Natural killer cell (primary cell): ENCODE measurements at regions not wholly inside any gene's neighbourhood (a gene's known extent, or its start where the extent isn't known, plus 50 kb on each side); places are given as distances from the start of the nearest gene placed in this dataset.

Experiments
- ATAC-seq, 3 donors: fragments of 150-1000 bp in 2 of 3; fragments of 200-7000 bp in 1 of 3; cut with Tn5 transposase; 1 replicate in 1 of 3; 2 replicates in 2 of 3; pipeline ENCODE4 v1.10.0; 2021; ENCODE audit warnings: mild to moderate bottlenecking in 2 of 3, moderate library complexity in 2 of 3
- DNase-seq, 2 donors: peaks; one replicate each; pipeline versions ENCODE4 v3.0.0 to v3.0.0-alpha.2; 2013 to 2021; ENCODE audit warnings: mixed read lengths in 1 of 2
- H3K27ac ChIP-seq: one replicate; pipeline ENCODE4 v1.5.1; 2013; ENCODE audit warnings: mild to moderate bottlenecking, low read length
- H3K27me3 ChIP-seq: one replicate; pipeline ENCODE4 v1.6.1; 2013; ENCODE audit warnings: low read length; ENCODE audit not compliant: control insufficient read depth, insufficient read depth
- H3K36me3 ChIP-seq: one replicate; pipeline ENCODE4 v1.6.1; 2013; ENCODE audit warnings: low read length; ENCODE audit not compliant: control insufficient read depth, insufficient read depth
- H3K4me1 ChIP-seq: one replicate; pipeline ENCODE4 v1.6.1; 2013; ENCODE audit warnings: low read length; ENCODE audit not compliant: control insufficient read depth, insufficient read depth
- H3K4me3 ChIP-seq: one replicate; pipeline ENCODE4 v1.5.1; 2013; ENCODE audit warnings: low read length
- H3K9me3 ChIP-seq: one replicate; pipeline ENCODE4 v1.6.1; 2013; ENCODE audit warnings: low read length; ENCODE audit not compliant: control insufficient read depth, insufficient read depth
- H3K27ac Mint-ChIP-seq, 2 donors: one replicate each; pipeline ENCODE4 v1.8.0; 2022; ENCODE audit warnings: mild to moderate bottlenecking in 2 of 2, mixed read lengths in 2 of 2, moderate library complexity in 1 of 2
- H3K27me3 Mint-ChIP-seq, 2 donors: one replicate each; pipeline ENCODE4 v1.8.0; 2022; ENCODE audit warnings: low read depth in 2 of 2, mixed read lengths in 2 of 2
- H3K36me3 Mint-ChIP-seq: one replicate; pipeline ENCODE4 v1.8.0; 2022; ENCODE audit warnings: mixed read lengths
- H3K4me1 Mint-ChIP-seq, 2 donors: one replicate each; pipeline ENCODE4 v1.8.0; 2022; ENCODE audit warnings: mixed read lengths in 2 of 2
- H3K4me3 Mint-ChIP-seq: one replicate; pipeline ENCODE4 v1.8.0; 2022; ENCODE audit warnings: mild to moderate bottlenecking, moderate library complexity, mixed read lengths
- H3K9me3 Mint-ChIP-seq, 2 donors: one replicate each; pipeline ENCODE4 v1.8.0; 2022; ENCODE audit warnings: mixed read lengths in 2 of 2
- CTCF ChIP-seq: fragments of 200-600 bp; IDR thresholded peaks from one replicate; pipeline ENCODE4 v1.8.0; 2022; ENCODE audit warnings: antibody characterized with exemption
- WGBS: methylation state at CpG from one replicate; pipeline ENCODE4 v1.1.7; 2013; ENCODE audit warnings: missing lambda C conversion rate; ENCODE audit not compliant: insufficient coverage; 5-methylcytosine and 5-hydroxymethylcytosine counted together
- intact Hi-C: fragments of 100-400 bp; cut with micrococcal nuclease; formaldehyde crosslinking; loops from one replicate; pipeline ENCODE4 v1.14.2; 2022

DNA sequence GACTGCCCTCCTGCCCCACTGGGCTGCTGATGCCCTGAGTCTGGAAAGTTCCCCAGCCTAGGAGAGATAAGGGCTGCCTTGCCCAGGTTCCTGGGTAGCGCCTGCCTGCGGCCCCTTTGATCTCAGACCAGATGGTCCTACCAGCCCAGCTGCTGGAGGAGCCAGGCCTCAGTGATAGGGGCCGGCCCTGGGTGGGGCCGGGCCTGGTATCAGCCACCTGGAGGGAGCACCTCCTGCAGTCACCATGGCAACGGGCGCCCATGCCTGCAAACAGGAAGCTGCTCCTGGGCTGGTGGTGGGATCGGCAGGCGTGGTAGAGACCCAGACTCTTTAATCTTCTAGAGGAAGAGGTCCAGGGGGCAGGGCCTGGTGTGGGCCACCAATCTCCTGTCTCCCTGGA is 119.7 kb upstream of the WNT4 start:
- H3K27ac Mint-ChIP-seq: no peak overlapping the region
- Histone ChIP-seq H3K36me3 (no peaks in the 10 kb centered on the region), H3K27me3 (no peaks in the 10 kb centered on the region), H3K4me3 (no peak overlapping the region), H3K9me3 (no peaks in the 10 kb centered on the region), H3K4me1 (no peaks in the 10 kb centered on the region), H3K27ac (no peak overlapping the region)
- no peak for DNase-seq
- WGBS: 31% methylated on average over 8 of the region's 8 CpGs
- TF ChIP-seq CTCF: no peak
- intact Hi-C loops: no loop called here
- no peaks in the 10 kb centered on the region for H3K36me3 Mint-ChIP-seq
- no peak for ATAC-seq
- peaks cover 0 to 9% of the 10 kb centered on the region in 2 donors for H3K27me3 Mint-ChIP-seq
- no peaks in the 10 kb centered on the region for H3K4me1 Mint-ChIP-seq
- H3K9me3 Mint-ChIP-seq: no peaks in the 10 kb centered on the region
- H3K4me3 Mint-ChIP-seq: no peak overlapping the region

GRCh38 chr1:22263359-22263758 is 120.5 kb upstream of the WNT4 start:
- no peak overlapping the region for H3K27ac ChIP-seq
- H3K9me3 ChIP-seq: no peaks in the 10 kb centered on the region
- 83% methylated on average over 10 of the region's 10 CpGs for WGBS

DNA sequence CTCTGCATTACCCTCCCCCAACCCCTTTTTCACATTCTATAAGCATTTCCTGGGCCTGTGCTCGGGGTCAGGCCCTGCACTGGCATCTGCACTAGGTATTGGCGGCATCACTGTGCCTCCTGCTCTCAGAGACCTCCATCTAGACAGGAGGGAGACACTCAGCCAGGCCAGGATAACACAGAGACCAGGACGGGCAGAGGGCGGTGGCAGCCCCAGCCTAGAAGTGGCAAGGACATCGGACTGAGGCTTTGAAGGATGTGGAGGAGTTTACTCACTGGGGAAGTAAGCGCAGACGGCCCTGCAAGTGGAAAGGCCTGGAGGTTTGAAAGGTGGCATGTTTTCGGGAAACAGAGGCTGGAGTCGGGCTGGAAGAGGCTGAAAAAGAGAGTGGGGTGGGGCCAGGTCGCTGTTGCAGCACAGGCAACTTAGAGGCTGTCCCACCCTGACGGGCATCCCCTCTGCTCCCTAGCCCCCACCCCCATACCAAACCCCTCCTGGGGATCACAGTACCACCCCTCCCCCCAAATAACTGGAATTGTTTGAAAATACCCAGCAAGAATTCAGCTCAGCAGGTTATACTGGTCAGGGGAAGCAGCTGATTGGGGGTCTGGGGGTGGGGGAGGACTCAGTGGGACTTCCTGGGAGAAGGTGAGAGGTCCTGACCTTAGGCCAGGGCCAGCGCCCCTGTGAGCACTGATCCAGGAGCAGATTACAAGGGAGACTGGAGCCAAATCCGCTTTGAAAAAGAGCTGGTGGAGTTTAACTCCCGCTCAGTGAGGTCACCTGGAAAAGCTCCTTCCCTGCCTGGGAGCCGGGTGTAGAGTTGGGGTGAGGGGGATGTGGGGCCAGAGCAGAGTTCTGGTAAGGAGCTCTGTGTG is 121.8 kb upstream of the WNT4 start:
- no peaks in the 10 kb centered on the region for H3K4me1 ChIP-seq
- 82% methylated on average over 13 of the region's 15 CpGs for WGBS
- H3K9me3 Mint-ChIP-seq: no peaks in the 10 kb centered on the region
- no peaks in the 10 kb centered on the region for H3K4me1 Mint-ChIP-seq
- ATAC-seq (no peak), DNase-seq (no peak)
- no peak overlapping the region for H3K27ac Mint-ChIP-seq
- H3K36me3 Mint-ChIP-seq: no peaks in the 10 kb centered on the region
- H3K27me3 Mint-ChIP-seq: peaks cover 0 to 9% of the 10 kb centered on the region in 2 donors
- H3K9me3 ChIP-seq: no peaks in the 10 kb centered on the region
- H3K4me3 Mint-ChIP-seq: no peak overlapping the region
- H3K36me3 ChIP-seq: no peaks in the 10 kb centered on the region
- intact Hi-C loops: no loop called here
- no peak overlapping the region for H3K27ac ChIP-seq
- no peaks in the 10 kb centered on the region for H3K27me3 ChIP-seq
- no peak overlapping the region for H3K4me3 ChIP-seq
- TF ChIP-seq CTCF: no peak

More at GRCh38 chr1:22263359-22263758, 120.5 kb upstream of the WNT4 start:
- H3K27me3 Mint-ChIP-seq: peaks cover 0 to 9% of the 10 kb centered on the region in 2 donors
- H3K27ac Mint-ChIP-seq: no peak overlapping the region
- H3K4me1 ChIP-seq: no peaks in the 10 kb centered on the region
- H3K4me1 Mint-ChIP-seq: no peaks in the 10 kb centered on the region
- H3K4me3 Mint-ChIP-seq: no peak overlapping the region
- H3K4me3 ChIP-seq: no peak overlapping the region
- intact Hi-C loops: no loop called here
- H3K27me3 ChIP-seq: no peaks in the 10 kb centered on the region
- no peak for TF ChIP-seq CTCF
- ATAC-seq: no peak
- DNase-seq: no peak
- H3K36me3 Mint-ChIP-seq: no peaks in the 10 kb centered on the region
- no peaks in the 10 kb centered on the region for H3K9me3 Mint-ChIP-seq
- no peaks in the 10 kb centered on the region for H3K36me3 ChIP-seq

GRCh38 chr1:22266141-22266540 is 123.2 kb upstream of the WNT4 start:
- Mint-ChIP-seq H3K9me3 (no peaks in the 10 kb centered on the region), H3K27ac (no peak overlapping the region), H3K4me3 (no peak overlapping the region), H3K4me1 (no peaks in the 10 kb centered on the region), H3K36me3 (no peaks in the 10 kb centered on the region), H3K27me3 (peaks cover 0 to 2% of the 10 kb centered on the region in 2 donors)
- Histone ChIP-seq H3K4me1 (no peaks in the 10 kb centered on the region), H3K27me3 (no peaks in the 10 kb centered on the region), H3K9me3 (no peaks in the 10 kb centered on the region), H3K4me3 (no peak overlapping the region), H3K36me3 (no peaks in the 10 kb centered on the region), H3K27ac (no peak overlapping the region)
- ATAC-seq: no peak
- WGBS: 70% methylated on average over 6 of the region's 6 CpGs
- intact Hi-C loops: no loop called here
- no peak for DNase-seq
- TF ChIP-seq CTCF: no peak
